ENCODE measurements at regions not wholly inside any gene's neighbourhood (a gene's known extent, or its start where the extent isn't known, plus 50 kb on each side); places are given as distances from the start of the nearest gene placed in this dataset.
"Not testable (repeated sequence)": the region's sequence is repeated elsewhere in the genome, so short reads cannot be mapped to it uniquely, and the experiment has no call there.

GRCh38 chr2:81363800-81364199 is 1059.2 kb upstream of the LRRTM1 start:
- DNase-seq (ENCODE audit: low spot score), result no peak

DNA sequence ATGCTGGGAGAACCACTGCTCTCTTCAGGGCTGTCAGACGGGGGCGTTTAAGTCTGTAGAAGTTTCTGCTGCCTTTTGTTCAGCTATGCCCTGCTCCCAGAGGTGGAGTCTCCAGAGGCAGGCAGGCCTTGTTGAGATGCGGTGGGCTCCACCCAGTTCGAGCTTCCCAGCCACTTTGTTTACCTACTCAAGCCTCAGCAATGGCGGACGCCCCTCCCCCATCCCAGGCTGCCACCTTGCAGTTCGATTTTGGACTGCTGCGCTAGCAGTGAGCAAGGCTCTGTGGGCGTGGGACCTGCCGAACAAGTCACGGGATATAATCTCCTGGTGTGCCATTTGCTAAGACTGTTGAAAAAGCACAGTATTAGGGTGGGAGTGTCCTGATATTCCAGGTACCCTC is 1057.9 kb upstream of the LRRTM1 start:
- not testable (repeated sequence) for DNase-seq (ENCODE audit: low spot score)

DNA sequence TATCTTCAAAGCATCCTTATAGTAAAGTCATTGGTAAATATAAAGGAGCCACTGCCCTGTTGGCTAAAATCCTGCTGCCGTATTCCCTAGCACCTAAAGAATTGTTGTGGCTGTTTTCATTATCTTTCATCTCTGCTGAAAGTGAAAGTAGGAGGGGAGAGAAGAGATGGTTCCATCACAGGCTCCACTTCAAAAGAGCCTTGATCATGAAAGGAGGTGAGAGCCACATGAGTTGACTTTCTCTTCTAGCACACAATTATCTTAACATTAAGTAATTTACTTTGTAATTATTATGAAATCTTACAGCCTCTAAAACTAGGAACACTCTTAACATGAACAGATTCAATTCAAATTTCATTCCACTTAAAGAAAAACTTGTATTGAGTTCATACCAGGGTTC is 1050.9 kb upstream of the LRRTM1 start:
- DNase-seq (ENCODE audit: low spot score), result peak; percentile 37

- DNase-seq (ENCODE audit: low spot score), result no peak
Measured at GRCh38 chr2:81334046-81334445, 1029.5 kb upstream of the LRRTM1 start.

DNA sequence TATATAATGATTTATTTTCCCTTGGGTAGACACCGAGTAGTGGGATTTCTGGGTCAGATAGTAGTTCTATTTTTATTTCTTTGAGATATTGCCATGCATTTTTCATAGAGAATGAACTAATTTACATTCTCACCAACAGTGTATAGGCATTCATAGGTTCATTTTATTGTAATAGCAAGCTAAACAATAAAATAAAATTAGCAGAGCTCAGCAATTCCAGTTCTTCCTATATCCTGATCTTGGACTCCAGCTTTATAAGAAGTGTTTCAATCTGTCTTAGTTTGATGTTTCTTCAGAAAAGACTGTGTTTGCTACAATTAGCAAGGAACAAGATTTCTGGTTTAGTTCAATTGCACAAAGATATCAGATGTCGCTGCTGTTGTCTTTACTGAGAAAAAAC is 1024.4 kb upstream of the LRRTM1 start:
- no peak for DNase-seq (ENCODE audit: low spot score)

- DNase-seq (ENCODE audit: low spot score), result no peak
Measured at GRCh38 chr2:81327911-81328310, 1023.4 kb upstream of the LRRTM1 start.

DNA sequence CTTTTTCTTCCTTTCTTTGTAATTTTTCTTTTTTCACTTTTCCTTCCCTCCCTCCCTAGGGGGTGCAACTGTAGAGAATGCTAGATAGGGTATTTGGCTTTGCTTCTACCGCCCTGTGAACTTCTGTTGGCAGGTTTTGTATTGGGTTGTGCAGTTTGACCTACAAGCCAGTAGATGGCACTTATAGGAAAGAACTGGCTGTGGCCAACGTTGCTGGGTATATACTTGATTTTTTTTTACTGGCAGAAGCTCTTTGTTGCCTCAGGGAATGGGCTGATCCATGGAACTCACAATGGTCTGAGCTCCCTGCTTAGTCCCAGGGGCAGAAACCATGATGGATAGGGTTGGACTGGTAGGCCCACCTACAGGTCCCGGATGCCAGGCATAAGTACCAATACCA is 1019.5 kb upstream of the LRRTM1 start:
- peak; percentile 46 for DNase-seq (ENCODE audit: low spot score)

DNA sequence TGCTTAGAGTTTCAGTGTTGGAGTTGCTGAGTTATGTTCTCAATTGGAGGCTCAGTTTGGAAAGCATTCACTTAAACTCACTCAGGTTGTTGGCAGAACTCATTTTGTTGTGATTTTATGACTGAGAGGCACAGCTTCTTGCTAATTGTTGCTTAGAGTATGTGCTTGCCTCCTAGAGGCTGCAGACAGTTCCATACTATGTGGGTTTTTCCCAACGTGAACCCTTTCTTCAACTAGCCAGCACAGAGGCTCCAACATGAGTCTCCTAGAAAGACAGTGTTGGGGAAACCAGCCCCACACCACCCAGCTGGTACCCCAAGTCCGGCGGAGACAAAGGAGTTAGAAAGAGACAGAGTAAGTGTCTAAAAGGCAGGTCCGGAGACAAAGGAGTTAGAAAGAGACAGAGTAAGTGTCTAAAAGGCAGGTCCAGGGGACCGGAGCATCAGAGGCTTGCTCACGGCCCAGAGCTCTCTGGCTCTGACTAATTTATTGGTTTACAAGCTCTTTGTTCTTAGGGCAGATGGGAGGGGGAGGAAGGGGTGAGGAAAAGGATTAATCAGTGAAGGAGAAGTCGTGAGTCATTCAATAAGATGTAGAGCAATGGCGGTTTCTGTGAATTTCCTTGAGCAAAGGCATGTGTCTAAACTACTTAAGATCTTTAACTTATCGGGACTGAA is 999.7 kb upstream of the LRRTM1 start:
- DNase-seq (ENCODE audit: low spot score), result peak; percentile 18

GRCh38 chr2:81303321-81303720 is 998.8 kb upstream of the LRRTM1 start:
- DNase-seq (ENCODE audit: low spot score), result no peak

- DNase-seq (ENCODE audit: low spot score), result no peak
Measured at GRCh38 chr2:81299841-81300240, 995.3 kb upstream of the LRRTM1 start.

DNA sequence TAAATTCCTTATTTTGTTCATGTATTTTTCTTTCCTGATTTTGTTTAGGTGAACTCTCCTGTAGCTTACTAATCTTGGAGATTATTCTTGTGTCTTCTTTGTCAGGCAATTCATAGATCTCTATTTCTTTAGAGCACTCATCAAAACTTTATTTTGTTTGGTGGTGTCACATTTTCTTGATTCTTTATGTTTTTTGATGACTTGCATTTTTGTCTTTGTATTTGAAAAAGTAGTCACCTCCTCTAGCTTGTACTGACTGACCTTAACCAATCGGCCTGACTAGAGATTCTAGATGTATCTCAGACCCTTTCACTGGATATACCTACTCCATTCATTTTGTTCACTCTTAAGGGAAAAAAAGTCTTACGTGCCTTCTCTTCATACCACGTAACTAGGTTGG is 986.3 kb upstream of the LRRTM1 start:
- DNase-seq (ENCODE audit: low spot score), result no peak

GRCh38 chr2:81283081-81283480 is 978.5 kb upstream of the LRRTM1 start:
- no peak for DNase-seq (ENCODE audit: low spot score)

DNA sequence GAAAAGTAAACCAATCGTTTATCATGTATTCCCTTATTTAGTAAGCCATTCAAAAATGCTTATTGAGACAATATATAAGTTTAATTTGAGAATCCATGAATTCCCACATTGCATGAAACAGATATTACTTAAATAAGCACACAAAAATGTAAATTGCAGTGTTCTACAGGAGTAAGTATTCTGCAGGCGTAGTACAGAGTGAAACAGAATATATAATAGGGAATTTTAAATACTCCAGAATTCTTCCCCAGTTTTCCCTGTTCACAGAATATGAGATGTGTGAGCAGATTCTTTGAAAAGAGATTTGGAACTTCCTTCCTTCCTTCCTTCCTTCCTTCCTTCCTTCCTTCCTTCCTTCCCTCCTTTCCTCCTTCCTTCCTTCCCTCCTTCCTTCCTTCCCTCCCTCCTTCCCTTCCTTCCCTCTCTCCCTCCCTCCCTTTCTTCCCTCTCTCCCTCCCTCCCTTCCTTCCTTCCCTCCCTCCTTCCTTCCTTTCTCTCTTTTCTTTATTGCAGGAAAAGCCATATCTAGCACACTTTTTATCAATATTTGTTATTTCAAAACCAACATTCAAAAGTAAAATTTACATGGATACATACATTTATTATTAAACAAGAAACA is 977.7 kb upstream of the LRRTM1 start:
- no peak for DNase-seq (ENCODE audit: low spot score)

DNA sequence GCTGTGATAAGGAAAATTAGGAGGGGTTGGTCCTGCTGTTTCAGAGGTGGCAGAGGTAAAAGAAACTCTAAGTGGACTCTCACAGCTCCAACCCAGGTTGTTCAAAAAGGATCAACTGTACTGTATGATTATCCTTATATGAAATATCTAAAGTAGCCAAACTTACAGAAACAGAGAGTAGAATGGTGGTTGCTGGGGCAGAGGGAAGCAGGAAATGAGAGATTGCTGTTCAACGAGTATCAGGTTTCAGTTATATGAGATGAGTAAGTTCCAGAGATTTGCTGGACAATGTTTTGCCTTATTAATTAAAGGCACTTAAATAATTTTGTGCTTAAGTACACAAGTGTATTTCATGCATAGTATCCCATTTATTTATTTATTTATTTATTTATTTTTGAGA is 972.0 kb upstream of the LRRTM1 start:
- DNase-seq (ENCODE audit: low spot score), result no peak

- DNase-seq (ENCODE audit: low spot score), result peak; percentile 10
Measured at GRCh38 chr2:81266106-81266505, 961.6 kb upstream of the LRRTM1 start.

- DNase-seq (ENCODE audit: low spot score), result no peak
Measured at GRCh38 chr2:81263989-81264388, 959.4 kb upstream of the LRRTM1 start.

- no peak for DNase-seq (ENCODE audit: low spot score)
Measured at GRCh38 chr2:81260320-81260719, 955.8 kb upstream of the LRRTM1 start.

DNA sequence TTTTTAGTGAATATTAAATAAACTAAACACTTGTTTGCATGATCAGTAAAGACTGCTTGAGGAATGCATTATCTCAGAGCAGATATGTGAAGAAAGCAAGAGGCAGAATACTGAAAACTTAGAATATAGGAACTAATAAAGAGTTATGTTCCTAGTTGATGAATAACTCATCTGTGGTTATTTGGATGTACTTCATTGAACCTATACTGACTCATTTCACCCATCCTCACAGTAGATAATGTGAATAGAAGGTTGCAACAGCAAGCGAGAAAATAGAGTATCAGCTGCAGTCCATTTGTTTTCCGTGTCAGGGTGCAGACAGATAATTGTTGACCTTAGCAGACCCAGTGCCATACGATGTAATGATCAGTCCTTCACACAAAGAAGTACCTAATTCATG is 945.7 kb upstream of the LRRTM1 start:
- peak; percentile 1 for DNase-seq (ENCODE audit: low spot score)

DNA sequence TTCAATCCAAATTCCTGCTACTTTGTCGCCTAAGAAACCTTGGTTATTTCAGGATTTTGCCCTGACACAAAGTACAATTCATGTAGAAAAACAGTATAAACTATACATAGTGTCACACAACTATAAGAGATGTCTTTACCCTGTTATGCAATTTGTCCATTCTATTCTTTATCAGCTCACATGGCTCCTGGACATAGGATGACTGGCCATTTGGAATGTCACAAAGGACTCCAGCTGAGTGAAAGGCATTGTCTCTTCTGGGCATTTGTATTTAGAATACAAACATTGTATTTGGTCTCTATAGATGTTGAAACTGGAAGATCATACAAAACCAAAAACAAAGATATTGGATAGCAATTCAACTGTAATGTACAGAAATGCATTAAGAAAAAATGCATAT is 944.6 kb upstream of the LRRTM1 start:
- DNase-seq (ENCODE audit: low spot score), result no peak

- no peak for DNase-seq (ENCODE audit: low spot score)
Measured at GRCh38 chr2:81247648-81248047, 943.1 kb upstream of the LRRTM1 start.

DNA sequence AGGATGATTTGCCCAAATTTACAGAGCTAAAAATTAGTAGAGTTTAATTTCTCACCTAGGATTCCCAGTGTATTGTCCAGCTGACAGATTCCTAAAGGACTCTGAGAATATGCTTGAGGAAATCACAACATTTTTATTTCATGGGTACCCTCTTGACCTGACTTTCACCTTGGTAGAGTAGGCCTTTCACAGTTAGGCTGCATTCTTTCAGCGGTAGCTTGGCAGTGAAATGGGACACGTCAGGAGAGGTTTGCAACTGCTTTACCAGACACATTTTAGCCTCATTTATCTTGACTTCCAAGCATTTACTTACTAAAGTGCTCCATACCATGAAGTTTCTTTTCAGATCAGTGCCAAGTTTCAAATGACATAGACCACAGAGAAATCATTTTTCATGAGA is 937.9 kb upstream of the LRRTM1 start:
- DNase-seq (ENCODE audit: low spot score), result no peak

GRCh38 chr2:81238462-81238861 is 933.9 kb upstream of the LRRTM1 start:
- DNase-seq (ENCODE audit: low spot score), result no peak

DNA sequence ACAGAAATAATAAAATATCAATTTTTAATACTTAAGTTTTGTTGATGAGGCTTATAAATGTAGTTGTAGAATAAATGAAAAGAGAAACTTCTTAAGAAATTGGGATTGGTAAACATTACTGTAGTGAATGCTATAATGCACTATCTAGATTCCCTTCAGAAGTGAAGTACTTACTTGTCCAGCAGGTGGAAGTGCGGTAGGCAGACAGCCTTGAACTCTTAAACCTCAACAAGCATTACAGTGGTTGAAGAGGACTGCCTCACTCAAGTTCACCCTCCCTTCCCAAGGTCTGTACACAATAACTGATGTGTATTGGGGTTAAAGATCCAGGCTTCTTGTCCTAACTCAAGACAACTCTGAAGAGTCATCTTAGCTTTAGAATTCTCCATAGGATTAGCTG is 931.0 kb upstream of the LRRTM1 start:
- no peak for DNase-seq (ENCODE audit: low spot score)

GRCh38 chr2:81234711-81235110 is 930.2 kb upstream of the LRRTM1 start:
- no peak for DNase-seq (ENCODE audit: low spot score)
